ENCODE measurements at regions not wholly inside any gene's neighbourhood (a gene's known extent, or its start where the extent isn't known, plus 50 kb on each side); places are given as distances from the start of the nearest gene placed in this dataset.

GRCh38 chr21:16570856-16571255 lies 841.1 kb downstream of the USP25 start:
- H3K4me3 ChIP-seq: no peak overlapping the region
- peaks cover 6% of the 10 kb centered on the region; the same call in 1 of the 2 replicates for H3K36me3 ChIP-seq
- H3K27me3 ChIP-seq: no peaks in the 10 kb centered on the region
- H3K9me3 ChIP-seq (replicated peaks): no peaks in the 10 kb centered on the region; the same call in 1 of the 2 replicates
- DNase-seq: no peak
- H3K27ac ChIP-seq: no peak overlapping the region
- peaks cover 17% of the 10 kb centered on the region for H3K4me1 ChIP-seq

- Histone ChIP-seq H3K4me3 (no peak overlapping the region), H3K9me3 (replicated peaks) (no peaks in the 10 kb centered on the region; the same call in 1 of the 2 replicates), H3K27ac (no peak overlapping the region), H3K4me1 (peaks cover 17% of the 10 kb centered on the region), H3K27me3 (no peaks in the 10 kb centered on the region), H3K36me3 (peaks cover 6% of the 10 kb centered on the region; the same call in 1 of the 2 replicates)
- no peak for DNase-seq
Observed at GRCh38 chr21:16571594-16571993, 841.8 kb downstream of the USP25 start.

- no peak overlapping the region for H3K4me3 ChIP-seq
- no peak for DNase-seq
- H3K27me3 ChIP-seq: no peaks in the 10 kb centered on the region
- peaks cover 17% of the 10 kb centered on the region for H3K4me1 ChIP-seq
- H3K9me3 ChIP-seq (replicated peaks): no peaks in the 10 kb centered on the region; the same call in 1 of the 2 replicates
- peaks cover 6% of the 10 kb centered on the region; the same call in 1 of the 2 replicates for H3K36me3 ChIP-seq
- H3K27ac ChIP-seq: no peak overlapping the region
Observed at GRCh38 chr21:16572032-16572431, 842.2 kb downstream of the USP25 start.

- Histone ChIP-seq H3K27ac (no peak overlapping the region), H3K4me1 (peaks cover 17% of the 10 kb centered on the region), H3K4me3 (no peak overlapping the region), H3K9me3 (replicated peaks) (no peaks in the 10 kb centered on the region; the same call in 1 of the 2 replicates), H3K36me3 (peaks cover 6% of the 10 kb centered on the region; the same call in 1 of the 2 replicates), H3K27me3 (no peaks in the 10 kb centered on the region)
- no peak for DNase-seq
Observed at GRCh38 chr21:16573578-16573977, 843.8 kb downstream of the USP25 start.

GRCh38 chr21:16577975-16578374 lies 848.2 kb downstream of the USP25 start:
- H3K27me3 ChIP-seq: no peaks in the 10 kb centered on the region
- no peaks in the 10 kb centered on the region for H3K9me3 ChIP-seq (replicated peaks)
- no peak overlapping the region for H3K4me3 ChIP-seq
- no peak overlapping the region for H3K27ac ChIP-seq
- DNase-seq: no peak
- H3K4me1 ChIP-seq: no peaks in the 10 kb centered on the region; the same call in 1 of the 2 replicates
- H3K36me3 ChIP-seq: no peaks in the 10 kb centered on the region; the same call in 1 of the 2 replicates

GRCh38 chr21:16578912-16579311 lies 849.1 kb downstream of the USP25 start:
- H3K9me3 ChIP-seq (replicated peaks): no peaks in the 10 kb centered on the region
- no peaks in the 10 kb centered on the region; the same call in 1 of the 2 replicates for H3K4me1 ChIP-seq
- no peak overlapping the region for H3K27ac ChIP-seq
- DNase-seq: no peak
- no peaks in the 10 kb centered on the region for H3K27me3 ChIP-seq
- no peak overlapping the region for H3K4me3 ChIP-seq
- no peaks in the 10 kb centered on the region; the same call in 1 of the 2 replicates for H3K36me3 ChIP-seq

- DNase-seq: peak; percentile 15 to 57
- Histone ChIP-seq H3K4me1 (no peaks in the 10 kb centered on the region; the same call in 1 of the 2 replicates), H3K27ac (no peak overlapping the region; the same call in 1 of the 2 replicates), H3K9me3 (replicated peaks) (no peaks in the 10 kb centered on the region), H3K4me3 (no peak overlapping the region), H3K27me3 (no peaks in the 10 kb centered on the region), H3K36me3 (no peaks in the 10 kb centered on the region; the same call in 1 of the 2 replicates)
Observed at GRCh38 chr21:16579538-16579937, 849.8 kb downstream of the USP25 start.

- no peaks in the 10 kb centered on the region for H3K9me3 ChIP-seq (replicated peaks)
- no peaks in the 10 kb centered on the region for H3K27me3 ChIP-seq
- DNase-seq: no peak
- no peak overlapping the region for H3K4me3 ChIP-seq
- no peaks in the 10 kb centered on the region; the same call in 1 of the 2 replicates for H3K4me1 ChIP-seq
- no peak overlapping the region for H3K27ac ChIP-seq
- no peaks in the 10 kb centered on the region for H3K36me3 ChIP-seq
Observed at GRCh38 chr21:16580661-16581060, 850.9 kb downstream of the USP25 start.

- Histone ChIP-seq H3K36me3 (no peaks in the 10 kb centered on the region), H3K27ac (no peak overlapping the region), H3K27me3 (no peaks in the 10 kb centered on the region), H3K9me3 (replicated peaks) (no peaks in the 10 kb centered on the region), H3K4me3 (no peak overlapping the region), H3K4me1 (no peaks in the 10 kb centered on the region; the same call in 1 of the 2 replicates)
- DNase-seq: no peak
Observed at GRCh38 chr21:16583556-16583955, 853.8 kb downstream of the USP25 start.

GRCh38 chr21:16584756-16585155 lies 855.0 kb downstream of the USP25 start:
- Histone ChIP-seq H3K27me3 (no peaks in the 10 kb centered on the region), H3K36me3 (no peaks in the 10 kb centered on the region), H3K4me1 (no peaks in the 10 kb centered on the region; the same call in 1 of the 2 replicates), H3K9me3 (replicated peaks) (no peaks in the 10 kb centered on the region), H3K27ac (no peak overlapping the region), H3K4me3 (no peak overlapping the region)
- no peak for DNase-seq

- no peaks in the 10 kb centered on the region for H3K4me1 ChIP-seq
- H3K9me3 ChIP-seq (replicated peaks): no peaks in the 10 kb centered on the region
- no peak overlapping the region for H3K27ac ChIP-seq
- H3K36me3 ChIP-seq: no peaks in the 10 kb centered on the region
- no peak overlapping the region for H3K4me3 ChIP-seq
- no peaks in the 10 kb centered on the region for H3K27me3 ChIP-seq
- DNase-seq: no peak
Observed at GRCh38 chr21:16585896-16586295, 856.1 kb downstream of the USP25 start.

GRCh38 chr21:16587141-16587581 lies 857.4 kb downstream of the USP25 start:
- no peak overlapping the region for H3K4me3 ChIP-seq
- no peaks in the 10 kb centered on the region for H3K36me3 ChIP-seq
- H3K9me3 ChIP-seq (replicated peaks): no peaks in the 10 kb centered on the region
- no peak for DNase-seq
- H3K27ac ChIP-seq: no peak overlapping the region
- H3K27me3 ChIP-seq: no peaks in the 10 kb centered on the region
- no peaks in the 10 kb centered on the region for H3K4me1 ChIP-seq

GRCh38 chr21:16587681-16588375 lies 858.0 kb downstream of the USP25 start:
- Histone ChIP-seq H3K27ac (no peak overlapping the region), H3K36me3 (no peaks in the 10 kb centered on the region), H3K4me1 (no peaks in the 10 kb centered on the region), H3K27me3 (no peaks in the 10 kb centered on the region), H3K4me3 (no peak overlapping the region), H3K9me3 (replicated peaks) (no peaks in the 10 kb centered on the region)
- no peak for DNase-seq

GRCh38 chr21:16588433-16588860 lies 858.7 kb downstream of the USP25 start:
- H3K27me3 ChIP-seq: no peaks in the 10 kb centered on the region
- no peaks in the 10 kb centered on the region for H3K36me3 ChIP-seq
- no peak for DNase-seq
- H3K4me3 ChIP-seq: no peak overlapping the region
- no peaks in the 10 kb centered on the region for H3K9me3 ChIP-seq (replicated peaks)
- no peak overlapping the region for H3K27ac ChIP-seq
- H3K4me1 ChIP-seq: no peaks in the 10 kb centered on the region

GRCh38 chr21:16589006-16589898 lies 859.5 kb downstream of the USP25 start:
- H3K36me3 ChIP-seq: no peaks in the 10 kb centered on the region
- H3K27me3 ChIP-seq: no peaks in the 10 kb centered on the region
- no peaks in the 10 kb centered on the region for H3K9me3 ChIP-seq (replicated peaks)
- no peak for DNase-seq
- H3K4me3 ChIP-seq: no peak overlapping the region
- no peak overlapping the region for H3K27ac ChIP-seq
- no peaks in the 10 kb centered on the region for H3K4me1 ChIP-seq
